Upper lobe of left lung (tissue), 6 donors: ENCODE measurements at regions not wholly inside any gene's neighbourhood (a gene's known extent, or its start where the extent isn't known, plus 50 kb on each side); places are given as distances from the start of the nearest gene placed in this dataset.

Experiments
- ATAC-seq, 2 donors: fragments of 200-7000 bp; cut with Tn5 transposase; one replicate each; pipeline ENCODE4 v1.9.1; 2022; ENCODE audit warnings: mild to moderate bottlenecking in 2 of 2, moderate library complexity in 2 of 2; ENCODE audit not compliant: low FRiP score in 2 of 2
- DNase-seq, 2 donors: peaks; one replicate each; pipeline ENCODE4 v3.0.0-alpha.2; 2019 to 2020
- H3K27ac ChIP-seq, 4 donors: fragments of 200-600 bp; sonication (generic); one replicate each; pipeline ENCODE4 v1.5.1; 2016 to 2019
- H3K27me3 ChIP-seq, 4 donors: fragments of 200-600 bp; sonication (generic); one replicate each; pipeline ENCODE4 v1.5.1; 2017 to 2019
- H3K36me3 ChIP-seq, 4 donors: fragments of 200-600 bp; sonication (generic); one replicate each; pipeline ENCODE4 v1.5.1; 2016 to 2019
- H3K4me1 ChIP-seq, 4 donors: fragments of 200-600 bp; sonication (generic); one replicate each; pipeline ENCODE4 v1.5.1; 2018 to 2019
- H3K4me3 ChIP-seq, 4 donors: fragments of 200-600 bp; sonication (generic); one replicate each; pipeline ENCODE4 v1.5.1; 2017 to 2019; ENCODE audit warnings: mild to moderate bottlenecking in 2 of 4, moderate library complexity in 1 of 4
- H3K9me3 ChIP-seq, 4 donors: fragments of 200-600 bp; sonication (generic); one replicate each; pipeline ENCODE4 v1.5.1; 2018 to 2019
- EP300 ChIP-seq, 4 donors: sonication (generic); formaldehyde crosslinking; IDR thresholded peaks; one replicate each; pipeline ENCODE4 v1.5.1; 2017; ENCODE audit warnings: antibody characterized with exemption in 4 of 4, control low read depth in 2 of 4
- POLR2A ChIP-seq, 4 donors: fragments of 450-650 bp; IDR thresholded peaks; one replicate each; pipeline ENCODE4 v1.5.1; 2016 to 2017; ENCODE audit warnings: antibody characterized with exemption in 4 of 4, mild to moderate bottlenecking in 2 of 4
- POLR2AphosphoS5 ChIP-seq, 2 donors: sonication (generic); formaldehyde crosslinking; IDR thresholded peaks; one replicate each; pipeline ENCODE4 v1.5.1; 2017; ENCODE audit warnings: antibody characterized with exemption in 2 of 2
- WGBS, 2 donors: methylation state at CpG; one replicate each; pipeline ENCODE4 v1.1.5; 2017 to 2018; 5-methylcytosine and 5-hydroxymethylcytosine counted together
- TF ChIP-seq, protein P1 (sequence below), 6 experiments: fragments of 450-650 bp in 4 of 6; fragments of 200-600 bp in 2 of 6; sonication (generic) in 2 of 6; IDR thresholded peaks; one replicate each; pipeline ENCODE4 v1.5.1; 2016 to 2019; ENCODE audit warnings: antibody characterized with exemption in 6 of 6
- donor health status: DM: no; HTN: no; CAD: no; lungs with moderate emphysema.
- donor health status: DM: no; HTN: yes; CAD: no; lungs with severe emphysema.

- Histone ChIP-seq H3K4me3 (no peak overlapping the region), H3K9me3 (no peaks in the 10 kb centered on the region), H3K4me1 (no peaks in the 10 kb centered on the region), H3K27me3 (no peaks in the 10 kb centered on the region), H3K27ac (no peak overlapping the region), H3K36me3 (no peaks in the 10 kb centered on the region)
- no peak for TF ChIP-seq POLR2A (IDR thresholded peaks at IDR 0.05)
- no peak for TF ChIP-seq POLR2AphosphoS5 (IDR thresholded peaks at IDR 0.05)
- TF ChIP-seq, protein P1, sequence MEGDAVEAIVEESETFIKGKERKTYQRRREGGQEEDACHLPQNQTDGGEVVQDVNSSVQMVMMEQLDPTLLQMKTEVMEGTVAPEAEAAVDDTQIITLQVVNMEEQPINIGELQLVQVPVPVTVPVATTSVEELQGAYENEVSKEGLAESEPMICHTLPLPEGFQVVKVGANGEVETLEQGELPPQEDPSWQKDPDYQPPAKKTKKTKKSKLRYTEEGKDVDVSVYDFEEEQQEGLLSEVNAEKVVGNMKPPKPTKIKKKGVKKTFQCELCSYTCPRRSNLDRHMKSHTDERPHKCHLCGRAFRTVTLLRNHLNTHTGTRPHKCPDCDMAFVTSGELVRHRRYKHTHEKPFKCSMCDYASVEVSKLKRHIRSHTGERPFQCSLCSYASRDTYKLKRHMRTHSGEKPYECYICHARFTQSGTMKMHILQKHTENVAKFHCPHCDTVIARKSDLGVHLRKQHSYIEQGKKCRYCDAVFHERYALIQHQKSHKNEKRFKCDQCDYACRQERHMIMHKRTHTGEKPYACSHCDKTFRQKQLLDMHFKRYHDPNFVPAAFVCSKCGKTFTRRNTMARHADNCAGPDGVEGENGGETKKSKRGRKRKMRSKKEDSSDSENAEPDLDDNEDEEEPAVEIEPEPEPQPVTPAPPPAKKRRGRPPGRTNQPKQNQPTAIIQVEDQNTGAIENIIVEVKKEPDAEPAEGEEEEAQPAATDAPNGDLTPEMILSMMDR (IDR thresholded peaks at IDR 0.05): no peak
- no peak for TF ChIP-seq EP300 (IDR thresholded peaks at IDR 0.05)
- 32 to 44% methylated on average over 3 of the region's 3 CpGs for WGBS, 2 donors
- ATAC-seq (no peak), DNase-seq (no peak)
Measured at GRCh38 chr1:209155546-209155945, 428.0 kb upstream of the CAMK1G start.

DNA sequence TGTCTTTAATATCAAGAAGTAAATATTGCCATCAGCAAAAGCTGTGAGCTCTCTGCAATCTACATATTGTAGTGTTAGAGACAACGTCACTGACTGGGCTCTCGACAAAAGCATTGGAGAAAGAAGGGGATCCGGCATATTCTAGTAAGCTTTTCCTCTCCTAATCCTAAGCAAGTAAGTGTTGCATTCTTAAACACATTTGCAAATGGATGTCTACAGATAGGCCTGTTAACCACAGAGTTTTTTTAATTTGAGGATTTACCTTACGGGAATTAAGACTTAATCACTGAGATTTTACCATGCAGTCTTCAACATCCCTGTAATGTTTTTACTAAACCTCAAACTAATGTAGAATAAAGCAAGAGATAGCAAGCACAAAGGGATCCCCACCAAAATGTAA is 426.5 kb upstream of the CAMK1G start:
- Histone ChIP-seq H3K27ac (no peak overlapping the region), H3K27me3 (no peaks in the 10 kb centered on the region), H3K9me3 (no peaks in the 10 kb centered on the region), H3K4me3 (no peak overlapping the region), H3K4me1 (no peaks in the 10 kb centered on the region), H3K36me3 (no peaks in the 10 kb centered on the region)
- ATAC-seq: no peak
- TF ChIP-seq, protein P1 (IDR thresholded peaks at IDR 0.05): no peak
- TF ChIP-seq EP300 (IDR thresholded peaks at IDR 0.05) (no peak), POLR2A (IDR thresholded peaks at IDR 0.05) (no peak), POLR2AphosphoS5 (IDR thresholded peaks at IDR 0.05) (no peak)
- no peak for DNase-seq
- 84 to 87% methylated on average over 4 of the region's 4 CpGs for WGBS, 2 donors

DNA sequence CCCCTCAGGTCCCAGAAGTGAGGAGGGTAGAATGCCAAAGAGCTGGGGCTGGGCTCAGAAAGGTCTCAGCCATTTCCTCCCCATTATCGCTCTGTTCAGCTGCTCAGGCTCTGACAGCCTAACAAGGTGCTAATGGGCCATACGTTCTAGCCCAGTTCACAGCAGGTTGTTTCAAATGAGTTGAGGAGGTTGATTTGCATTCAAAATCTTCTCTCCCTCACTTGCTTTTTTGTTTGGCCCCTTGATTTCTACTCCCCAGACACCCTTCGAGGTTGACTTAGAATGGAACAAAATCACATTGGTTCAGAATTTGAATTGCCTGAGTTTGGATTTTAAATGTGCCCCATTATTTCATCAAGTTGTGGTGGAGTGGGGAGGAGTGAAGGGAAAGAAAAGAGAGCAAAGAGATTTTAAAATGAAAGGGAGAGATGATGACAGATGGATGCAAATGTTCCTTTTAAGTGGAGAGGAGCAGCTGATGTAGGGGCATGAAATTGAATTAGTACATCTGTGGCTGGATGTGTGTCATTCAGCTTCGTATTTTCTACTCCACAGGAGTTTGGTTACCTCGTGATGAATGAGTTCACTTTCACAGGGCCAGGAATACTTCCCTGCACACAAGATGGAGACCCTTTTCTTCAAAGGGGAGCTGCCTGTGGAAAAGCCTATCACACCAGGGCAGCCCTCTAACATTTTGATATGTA is 425.8 kb upstream of the CAMK1G start:
- no peak overlapping the region for H3K27ac ChIP-seq
- WGBS, 2 donors: 39 to 57% methylated on average over 5 of the region's 5 CpGs
- H3K27me3 ChIP-seq: no peaks in the 10 kb centered on the region
- H3K36me3 ChIP-seq: no peaks in the 10 kb centered on the region
- H3K4me3 ChIP-seq: no peak overlapping the region
- no peak for ATAC-seq
- no peak for TF ChIP-seq POLR2AphosphoS5 (IDR thresholded peaks at IDR 0.05)
- no peak for DNase-seq
- H3K4me1 ChIP-seq: no peaks in the 10 kb centered on the region
- H3K9me3 ChIP-seq: no peaks in the 10 kb centered on the region

DNA sequence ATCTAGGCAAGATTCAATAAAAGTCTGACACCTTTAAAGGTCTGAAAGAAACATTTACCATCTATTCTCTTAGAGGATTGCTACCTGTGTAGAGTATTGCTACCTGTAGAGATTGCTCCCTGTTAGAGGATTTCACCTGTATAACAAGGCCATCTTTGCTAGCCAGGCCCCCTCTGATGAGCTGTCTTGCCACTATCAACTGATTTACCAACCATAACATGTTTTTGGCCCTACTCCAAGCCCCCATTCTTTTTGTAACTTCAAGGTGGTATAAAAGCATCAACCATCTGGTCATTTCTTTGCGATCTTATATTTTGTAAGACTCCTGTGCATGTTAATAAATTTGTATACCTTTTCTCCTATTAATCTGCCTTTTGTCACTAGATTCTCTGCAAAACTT is 424.7 kb upstream of the CAMK1G start:
- ATAC-seq: no peak
- 91% methylated on average over 1 of the region's 1 CpG for WGBS, 2 donors
- Histone ChIP-seq H3K9me3 (no peaks in the 10 kb centered on the region), H3K27me3 (no peaks in the 10 kb centered on the region), H3K4me1 (no peaks in the 10 kb centered on the region), H3K36me3 (no peaks in the 10 kb centered on the region), H3K4me3 (no peak overlapping the region), H3K27ac (no peak overlapping the region)
- TF ChIP-seq, protein P1 (IDR thresholded peaks at IDR 0.05): no peak
- TF ChIP-seq EP300 (IDR thresholded peaks at IDR 0.05) (no peak), POLR2AphosphoS5 (IDR thresholded peaks at IDR 0.05) (no peak), POLR2A (IDR thresholded peaks at IDR 0.05) (no peak)
- DNase-seq: no peak

DNA sequence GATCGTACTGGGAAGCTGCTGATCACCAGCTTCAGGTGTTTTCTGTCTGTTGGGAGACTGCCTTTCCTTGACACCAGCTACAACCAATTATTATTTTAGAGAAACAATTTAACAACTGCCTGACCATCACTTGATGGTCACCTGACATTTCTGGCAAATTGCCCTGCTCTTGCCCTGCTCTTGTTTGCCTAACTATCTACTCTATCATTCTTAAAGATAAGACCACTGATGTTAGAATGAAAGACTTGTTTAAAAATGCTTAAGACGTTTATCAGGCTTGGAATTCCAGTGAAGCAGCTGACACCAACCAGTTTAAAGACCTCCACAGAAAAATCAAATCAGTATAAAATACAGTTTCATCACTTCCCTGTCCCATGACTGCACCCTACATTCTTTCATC is 423.3 kb upstream of the CAMK1G start:
- H3K4me1 ChIP-seq: no peaks in the 10 kb centered on the region
- ATAC-seq (no peak), DNase-seq (no peak)
- WGBS, 2 donors: 9 to 37% methylated on average over 2 of the region's 2 CpGs
- H3K36me3 ChIP-seq: no peaks in the 10 kb centered on the region
- H3K4me3 ChIP-seq: no peak overlapping the region
- H3K27ac ChIP-seq: no peak overlapping the region
- no peaks in the 10 kb centered on the region for H3K27me3 ChIP-seq
- no peaks in the 10 kb centered on the region for H3K9me3 ChIP-seq
- TF ChIP-seq POLR2A (IDR thresholded peaks at IDR 0.05): no peak
- no peak for TF ChIP-seq EP300 (IDR thresholded peaks at IDR 0.05)
- TF ChIP-seq, protein P1 (IDR thresholded peaks at IDR 0.05): no peak
- no peak for TF ChIP-seq POLR2AphosphoS5 (IDR thresholded peaks at IDR 0.05)
